Endothelial cell (in vitro differentiated cells): ENCODE measurements at regions not wholly inside any gene's neighbourhood (a gene's known extent, or its start where the extent isn't known, plus 50 kb on each side); places are given as distances from the start of the nearest gene placed in this dataset.
"Not testable (repeated sequence)": the region's sequence is repeated elsewhere in the genome, so short reads cannot be mapped to it uniquely, and the experiment has no call there.

ENCODE experiments used
- DNase-seq: peaks from one replicate; pipeline ENCODE4 v3.0.0; 2021; ENCODE audit warnings: low spot score
- H3K27ac Mint-ChIP-seq: one replicate; pipeline ENCODE4 v1.8.0; 2021; ENCODE audit warnings: mixed read lengths, inconsistent platforms; ENCODE audit not compliant: unreplicated experiment
- H3K27me3 Mint-ChIP-seq: one replicate; pipeline ENCODE4 v1.8.0; 2021; ENCODE audit warnings: mild to moderate bottlenecking, moderate library complexity, mixed read lengths, inconsistent platforms; ENCODE audit not compliant: unreplicated experiment
- H3K36me3 Mint-ChIP-seq: one replicate; pipeline ENCODE4 v1.8.0; 2021; ENCODE audit warnings: mild to moderate bottlenecking, low read depth, mixed read lengths, inconsistent platforms; ENCODE audit not compliant: unreplicated experiment
- H3K4me1 Mint-ChIP-seq: one replicate; pipeline ENCODE4 v1.8.0; 2021; ENCODE audit warnings: mild to moderate bottlenecking, mixed read lengths, inconsistent platforms; ENCODE audit not compliant: unreplicated experiment
- H3K4me3 Mint-ChIP-seq: one replicate; pipeline ENCODE4 v1.8.0; 2021; ENCODE audit warnings: mild to moderate bottlenecking, mixed read lengths, inconsistent platforms; ENCODE audit not compliant: unreplicated experiment
- H3K9me3 Mint-ChIP-seq: one replicate; pipeline ENCODE4 v1.8.0; 2021; ENCODE audit warnings: mixed read lengths, inconsistent platforms; ENCODE audit not compliant: unreplicated experiment
- CTCF ChIP-seq: fragments of 200-600 bp; sonication (generic); IDR thresholded peaks from one replicate; pipeline ENCODE4 v1.5.0; 2021; ENCODE audit warnings: antibody characterized with exemption; ENCODE audit not compliant: unreplicated experiment

DNA sequence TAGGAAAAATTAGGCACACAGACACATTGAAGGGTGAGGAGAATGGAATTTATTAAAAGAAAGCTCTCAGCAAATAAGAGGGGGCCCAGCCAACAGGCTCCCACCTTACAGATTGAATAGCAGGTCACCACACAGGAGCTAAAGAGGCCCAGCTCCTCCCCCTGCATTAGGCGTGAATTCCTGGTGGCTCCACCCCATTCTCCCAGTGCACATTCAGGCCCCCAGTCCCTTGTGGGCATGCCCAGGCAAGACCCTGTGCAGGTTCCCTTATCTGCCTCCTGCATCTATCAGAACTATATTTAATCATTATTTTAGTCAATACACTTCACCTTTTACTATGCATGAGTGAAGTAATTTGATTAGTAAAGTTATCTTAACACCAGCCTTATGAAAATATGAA lies 856.3 kb upstream of the NDST4 start:
- no peak for TF ChIP-seq CTCF
- no peak for DNase-seq
- no peaks in the 10 kb centered on the region for H3K27me3 Mint-ChIP-seq
- H3K4me1 Mint-ChIP-seq = peaks cover 4% of the 10 kb centered on the region
- no peak overlapping the region for H3K4me3 Mint-ChIP-seq
- H3K36me3 Mint-ChIP-seq = no peaks in the 10 kb centered on the region
- no peaks in the 10 kb centered on the region for H3K9me3 Mint-ChIP-seq
- H3K27ac Mint-ChIP-seq = no peak overlapping the region

DNA sequence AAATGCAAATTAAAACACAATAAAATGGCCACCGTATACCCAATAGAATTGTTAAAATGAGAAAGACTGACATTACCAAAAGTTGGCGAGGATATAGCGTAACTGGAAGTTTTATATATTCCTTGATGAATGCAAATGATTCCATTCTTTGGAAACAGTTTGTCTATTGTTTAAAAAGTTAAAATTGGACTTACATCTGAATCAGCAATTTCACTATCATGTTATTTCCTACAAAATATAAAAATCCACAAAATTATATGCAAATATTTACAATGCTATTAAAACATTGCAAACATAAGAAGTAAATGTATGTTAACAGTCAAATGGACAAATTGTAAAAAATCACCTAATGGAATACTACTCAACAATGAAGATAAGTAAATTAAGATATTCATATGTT lies 852.2 kb upstream of the NDST4 start:
- no peak for TF ChIP-seq CTCF
- Mint-ChIP-seq H3K4me1 (no peaks in the 10 kb centered on the region), H3K27me3 (no peaks in the 10 kb centered on the region), H3K4me3 (no peak overlapping the region), H3K27ac (no peak overlapping the region), H3K36me3 (no peaks in the 10 kb centered on the region), H3K9me3 (no peaks in the 10 kb centered on the region)
- no peak for DNase-seq

- not testable (repeated sequence) for H3K36me3 Mint-ChIP-seq, H3K27ac Mint-ChIP-seq, H3K27me3 Mint-ChIP-seq, H3K9me3 Mint-ChIP-seq, H3K4me3 Mint-ChIP-seq, H3K4me1 Mint-ChIP-seq, DNase-seq
Measured at GRCh38 chr4:115956054-115956796, 842.8 kb upstream of the NDST4 start.

DNA sequence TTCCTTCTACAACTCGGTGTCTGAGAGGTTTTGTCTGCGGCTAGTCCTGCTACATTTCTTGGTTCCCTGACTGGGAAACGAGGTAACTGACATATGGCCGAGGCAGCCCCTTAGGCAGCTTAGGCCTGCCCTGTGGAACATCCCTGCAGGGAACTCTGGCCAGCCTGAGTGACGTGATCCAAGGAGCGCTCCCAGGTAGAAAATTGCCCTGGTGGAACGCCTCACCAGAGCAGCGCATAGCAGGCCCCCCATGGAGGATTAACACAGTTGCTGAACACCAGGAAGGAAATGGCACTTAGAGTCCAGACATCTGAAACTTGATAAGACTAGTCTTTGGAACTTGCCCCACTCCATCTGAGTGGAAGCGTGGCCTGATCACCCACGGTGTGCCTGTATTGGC lies 837.4 kb upstream of the NDST4 start:
- no peaks in the 10 kb centered on the region for H3K36me3 Mint-ChIP-seq
- no peak overlapping the region for H3K4me3 Mint-ChIP-seq
- H3K9me3 Mint-ChIP-seq = no peaks in the 10 kb centered on the region
- H3K27me3 Mint-ChIP-seq = no peaks in the 10 kb centered on the region
- H3K27ac Mint-ChIP-seq = no peak overlapping the region
- no peak for TF ChIP-seq CTCF
- DNase-seq = no peak
- no peaks in the 10 kb centered on the region for H3K4me1 Mint-ChIP-seq

DNA sequence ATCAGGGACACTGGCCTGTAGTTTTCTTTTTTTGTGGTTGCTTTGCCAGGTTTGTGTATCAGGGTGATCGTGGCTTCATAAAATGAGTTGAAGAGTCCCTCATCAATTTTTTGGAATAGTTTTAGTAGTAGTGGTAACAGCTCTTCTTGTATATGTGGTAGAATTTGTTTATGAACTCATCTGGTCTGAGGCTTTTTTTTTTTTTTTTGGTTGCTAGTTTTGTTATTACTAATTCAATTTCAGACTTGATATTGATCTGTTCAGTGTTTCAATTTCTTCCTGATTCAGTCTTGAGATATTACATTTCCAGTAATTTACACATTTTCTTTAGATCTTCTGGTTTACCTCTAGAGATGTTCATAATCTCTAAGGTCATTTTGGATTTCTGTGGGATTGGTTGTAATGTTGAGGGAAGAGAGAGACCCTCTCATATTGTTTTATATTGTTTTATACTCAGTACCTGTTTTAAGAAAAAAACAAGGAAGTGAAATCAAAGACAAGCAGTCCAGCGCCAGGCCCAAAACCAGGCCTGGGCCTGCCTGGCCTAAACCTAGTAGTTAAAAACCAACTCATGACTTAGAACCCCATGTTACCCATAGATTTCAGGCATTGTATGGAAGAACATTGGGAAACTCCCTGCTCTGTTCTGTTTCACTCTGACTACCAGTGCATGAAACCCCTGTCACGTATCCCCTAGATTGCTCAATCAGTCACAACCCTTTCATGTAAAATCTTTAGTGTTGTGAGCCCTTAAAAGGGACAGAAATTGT lies 836.7 kb upstream of the NDST4 start:
- not testable (repeated sequence) for H3K9me3 Mint-ChIP-seq, DNase-seq, H3K27me3 Mint-ChIP-seq, H3K27ac Mint-ChIP-seq, H3K4me1 Mint-ChIP-seq, H3K4me3 Mint-ChIP-seq, H3K36me3 Mint-ChIP-seq

DNA sequence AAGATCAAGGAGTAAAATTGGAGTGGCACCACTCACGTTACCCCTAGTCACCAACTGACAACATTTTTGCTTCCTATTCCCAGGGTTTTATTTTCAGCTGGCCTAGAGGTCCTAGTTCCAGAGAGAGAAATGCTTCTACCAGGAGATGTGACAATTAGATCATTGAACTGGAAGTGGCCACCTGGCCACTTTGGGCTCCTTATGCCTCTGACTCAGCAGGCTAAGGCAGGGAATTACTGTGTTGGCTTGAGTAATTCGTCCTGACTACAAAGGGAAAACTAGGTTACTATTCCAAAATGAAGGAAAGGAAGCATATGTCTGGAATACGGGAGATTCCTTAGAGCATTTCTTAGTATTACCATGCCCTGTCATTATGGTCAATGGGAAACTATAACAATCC lies 831.6 kb upstream of the NDST4 start:
- no peak overlapping the region for H3K27ac Mint-ChIP-seq
- no peak for TF ChIP-seq CTCF
- H3K4me1 Mint-ChIP-seq = no peaks in the 10 kb centered on the region
- H3K36me3 Mint-ChIP-seq = no peaks in the 10 kb centered on the region
- H3K9me3 Mint-ChIP-seq = no peaks in the 10 kb centered on the region
- H3K4me3 Mint-ChIP-seq = no peak overlapping the region
- no peaks in the 10 kb centered on the region for H3K27me3 Mint-ChIP-seq
- no peak for DNase-seq
